ENCODE measurements at regions not wholly inside any gene's neighbourhood (a gene's known extent, or its start where the extent isn't known, plus 50 kb on each side); places are given as distances from the start of the nearest gene placed in this dataset.
"Not testable (repeated sequence)": the region's sequence is repeated elsewhere in the genome, so short reads cannot be mapped to it uniquely, and the experiment has no call there.

- DNase-seq (ENCODE audit: low read depth) = no peak
- in situ Hi-C loops (cut with HindIII; ENCODE audit: low pct_unique_long_range_greater_than_20kb, low sequenced_read_pairs) = no loop called here
Measured at GRCh38 chr14:101616202-101616601, 54.9 kb downstream of the DIO3 start.

GRCh38 chr14:101619484-101619883 lies 58.2 kb downstream of the DIO3 start:
- in situ Hi-C loops (cut with HindIII; ENCODE audit: low pct_unique_long_range_greater_than_20kb, low sequenced_read_pairs) = no loop called here

GRCh38 chr14:101620031-101620788 lies 58.9 kb downstream of the DIO3 start:
- in situ Hi-C loops (cut with HindIII; ENCODE audit: low pct_unique_long_range_greater_than_20kb, low sequenced_read_pairs) = no loop called here
- DNase-seq (ENCODE audit: low read depth) = no peak

More at GRCh38 chr14:101619484-101619883, 58.2 kb downstream of the DIO3 start:
- no peak for DNase-seq (ENCODE audit: low read depth)

GRCh38 chr14:101620821-101621785 lies 59.8 kb downstream of the DIO3 start:
- no peak for DNase-seq (ENCODE audit: low read depth)
- in situ Hi-C loops (cut with HindIII; ENCODE audit: low pct_unique_long_range_greater_than_20kb, low sequenced_read_pairs) = no loop called here

- in situ Hi-C loops (cut with HindIII; ENCODE audit: low pct_unique_long_range_greater_than_20kb, low sequenced_read_pairs) = no loop called here
Measured at GRCh38 chr14:101622251-101623076, 61.2 kb downstream of the DIO3 start.

GRCh38 chr14:101623077-101623372 lies 61.7 kb downstream of the DIO3 start:
- in situ Hi-C loops (cut with HindIII; ENCODE audit: low pct_unique_long_range_greater_than_20kb, low sequenced_read_pairs) = no loop called here
- no peak for DNase-seq (ENCODE audit: low read depth)

More at GRCh38 chr14:101622251-101623076, 61.2 kb downstream of the DIO3 start:
- DNase-seq (ENCODE audit: low read depth) = no peak

- no peak for DNase-seq (ENCODE audit: low read depth)
Measured at GRCh38 chr14:101623685-101624444, 62.6 kb downstream of the DIO3 start.

GRCh38 chr14:101624536-101624935 lies 63.2 kb downstream of the DIO3 start:
- in situ Hi-C loops (cut with HindIII; ENCODE audit: low pct_unique_long_range_greater_than_20kb, low sequenced_read_pairs) = no loop called here
- DNase-seq (ENCODE audit: low read depth) = no peak

More at GRCh38 chr14:101623685-101624444, 62.6 kb downstream of the DIO3 start:
- in situ Hi-C loops (cut with HindIII; ENCODE audit: low pct_unique_long_range_greater_than_20kb, low sequenced_read_pairs) = no loop called here

GRCh38 chr14:101625336-101626097 lies 64.2 kb downstream of the DIO3 start:
- in situ Hi-C loops (cut with HindIII; ENCODE audit: low pct_unique_long_range_greater_than_20kb, low sequenced_read_pairs) = no loop called here
- DNase-seq (ENCODE audit: low read depth) = no peak

GRCh38 chr14:101626331-101626730 lies 65.0 kb downstream of the DIO3 start:
- no peak for DNase-seq (ENCODE audit: low read depth)
- in situ Hi-C loops (cut with HindIII; ENCODE audit: low pct_unique_long_range_greater_than_20kb, low sequenced_read_pairs) = no loop called here

- in situ Hi-C loops (cut with HindIII; ENCODE audit: low pct_unique_long_range_greater_than_20kb, low sequenced_read_pairs) = no loop called here
- DNase-seq (ENCODE audit: low read depth) = no peak
Measured at GRCh38 chr14:101627915-101628262, 66.6 kb downstream of the DIO3 start.

GRCh38 chr14:101628471-101628966 lies 67.2 kb downstream of the DIO3 start:
- DNase-seq (ENCODE audit: low read depth) = peak; percentile 57
- in situ Hi-C loops (cut with HindIII; ENCODE audit: low pct_unique_long_range_greater_than_20kb, low sequenced_read_pairs) = no loop called here

- in situ Hi-C loops (cut with HindIII; ENCODE audit: low pct_unique_long_range_greater_than_20kb, low sequenced_read_pairs) = no loop called here
- no peak for DNase-seq (ENCODE audit: low read depth)
Measured at GRCh38 chr14:101628975-101629374, 67.7 kb downstream of the DIO3 start.

GRCh38 chr14:101630056-101630965 lies 69.0 kb downstream of the DIO3 start:
- in situ Hi-C loops (cut with HindIII; ENCODE audit: low pct_unique_long_range_greater_than_20kb, low sequenced_read_pairs) = no loop called here
- no peak for DNase-seq (ENCODE audit: low read depth)

- in situ Hi-C loops (cut with HindIII; ENCODE audit: low pct_unique_long_range_greater_than_20kb, low sequenced_read_pairs) = no loop called here
- no peak for DNase-seq (ENCODE audit: low read depth)
Measured at GRCh38 chr14:101631199-101631598, 69.9 kb downstream of the DIO3 start.

- in situ Hi-C loops (cut with HindIII; ENCODE audit: low pct_unique_long_range_greater_than_20kb, low sequenced_read_pairs); DNase-seq (ENCODE audit: low read depth): not testable (repeated sequence)
Measured at GRCh38 chr14:101631970-101632369, 70.7 kb downstream of the DIO3 start.
